Right cardiac atrium (tissue), 5 donors: ENCODE measurements at regions not wholly inside any gene's neighbourhood (a gene's known extent, or its start where the extent isn't known, plus 50 kb on each side); places are given as distances from the start of the nearest gene placed in this dataset.
A peak's percentile ranks its signal among the peaks of the same experiment; 100 is the strongest.

Source experiments
- ATAC-seq, 2 donors: fragments of 200-7000 bp; cut with Tn5 transposase; one replicate each; pipeline versions ENCODE4 v1.8.0 to v1.9.1; 2020; ENCODE audit warnings: moderate library complexity in 2 of 2, mild to moderate bottlenecking in 1 of 2
- DNase-seq, 3 donors: peaks; one replicate each; pipeline ENCODE4 v3.0.0-alpha.2; 2020
- H3K27ac ChIP-seq: one replicate; pipeline ENCODE4 v1.5.1; 2013; ENCODE audit warnings: mild to moderate bottlenecking, low read length, control low read depth, moderate library complexity
- H3K27me3 ChIP-seq: one replicate; pipeline ENCODE4 v1.6.1; 2013; ENCODE audit not compliant: control insufficient read depth, insufficient read depth
- H3K4me1 ChIP-seq: one replicate; pipeline ENCODE4 v1.6.1; 2013; ENCODE audit warnings: low read length; ENCODE audit not compliant: control insufficient read depth, insufficient read depth
- H3K4me3 ChIP-seq: one replicate; pipeline ENCODE4 v1.5.1; 2013; ENCODE audit warnings: low read length, control low read depth
- H3K9me3 ChIP-seq: one replicate; pipeline ENCODE4 v1.6.1; 2013; ENCODE audit warnings: low read length; ENCODE audit not compliant: control insufficient read depth
- WGBS: extraction: QIAGEN DNeasy Blood & Tissue Kit; methylation state at CpG from one replicate; pipeline ENCODE4 v1.1.7; 2013; 5-methylcytosine and 5-hydroxymethylcytosine counted together
- intact Hi-C, 4 donors: fragments of 100-400 bp; cut with DNase I; formaldehyde crosslinking; loops; one replicate each; pipeline versions ENCODE4 v1.11.0 to v1.14.0; 2022 to 2023
- donor health status: healthy with polysubstance abuse.
- donor health status: DM: no; HTN: yes; CAD: no.
- donor health status: DM: no; HTN: no; CAD: no.
- donor health status: DM: no; HTN: yes; CAD: no; lungs with severe emphysema.
- donor health status: DM: yes; HTN: yes; CAD: no.

GRCh38 chr2:235200216-235200615, 248.4 kb downstream of the SH3BP4 start:
- DNase-seq (no peak), ATAC-seq (no peak)
- no peaks in the 10 kb centered on the region for H3K4me1 ChIP-seq
- intact Hi-C loops: no loop called here
- WGBS: 63% methylated on average over 2 of the region's 2 CpGs
- no peaks in the 10 kb centered on the region for H3K9me3 ChIP-seq
- H3K27ac ChIP-seq: no peak overlapping the region
- no peaks in the 10 kb centered on the region for H3K27me3 ChIP-seq
- no peak overlapping the region for H3K4me3 ChIP-seq

GRCh38 chr2:235201756-235202155, 249.9 kb downstream of the SH3BP4 start:
- intact Hi-C loops: no loop called here
- H3K27me3 ChIP-seq: no peaks in the 10 kb centered on the region
- ATAC-seq (no peak), DNase-seq (no peak)
- WGBS: 74% methylated on average over 12 of the region's 12 CpGs
- H3K4me3 ChIP-seq: no peak overlapping the region
- no peaks in the 10 kb centered on the region for H3K9me3 ChIP-seq
- no peak overlapping the region for H3K27ac ChIP-seq
- no peaks in the 10 kb centered on the region for H3K4me1 ChIP-seq

DNA sequence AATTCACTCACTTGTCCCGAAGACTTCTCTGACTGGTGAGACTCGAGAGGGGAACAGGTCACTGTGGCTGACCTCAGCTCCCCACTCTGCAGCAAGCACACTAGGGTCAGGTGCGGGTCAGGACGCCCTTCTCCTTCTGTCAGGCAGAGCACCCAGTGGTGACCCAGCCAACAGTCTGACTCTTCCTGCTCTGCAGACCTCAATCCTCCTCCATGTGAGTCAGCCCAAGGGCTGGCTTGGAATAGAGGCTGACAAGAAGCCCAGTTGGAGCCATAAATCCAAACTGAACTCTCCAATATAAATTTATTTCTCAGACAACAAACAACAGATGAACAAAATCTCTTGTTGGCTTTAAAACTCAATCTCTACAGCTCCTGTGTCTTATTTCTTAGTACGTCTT, 253.1 kb downstream of the SH3BP4 start:
- intact Hi-C loops: no loop called here
- WGBS: 85% methylated on average over 5 of the region's 5 CpGs
- Histone ChIP-seq H3K27ac (no peak overlapping the region), H3K9me3 (no peaks in the 10 kb centered on the region), H3K4me1 (no peaks in the 10 kb centered on the region), H3K27me3 (no peaks in the 10 kb centered on the region), H3K4me3 (no peak overlapping the region)
- no peak for ATAC-seq
- DNase-seq: no peak

DNA sequence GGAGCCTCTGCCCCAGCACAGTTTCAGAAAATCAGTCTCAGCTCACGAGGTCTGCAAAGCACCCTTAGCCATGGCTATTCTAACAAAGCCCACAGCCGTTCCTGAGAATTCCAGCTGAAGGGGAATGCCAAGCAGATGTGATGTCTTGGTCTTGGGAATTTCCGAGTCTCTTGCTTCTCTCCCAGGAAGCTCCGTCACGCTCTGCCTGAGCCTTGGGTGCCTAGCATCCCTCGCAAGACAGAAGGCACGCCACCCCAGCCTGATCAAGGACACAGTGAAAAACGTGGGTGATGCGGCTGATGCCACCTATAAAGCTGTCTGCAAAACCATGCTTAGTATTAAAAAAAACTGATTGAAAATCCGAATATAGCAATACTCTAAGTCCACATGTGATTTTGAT, 254.6 kb downstream of the SH3BP4 start:
- H3K27ac ChIP-seq: no peak overlapping the region
- no peaks in the 10 kb centered on the region for H3K9me3 ChIP-seq
- H3K4me3 ChIP-seq: no peak overlapping the region
- WGBS: 78% methylated on average over 10 of the region's 10 CpGs
- intact Hi-C loops: no loop called here
- H3K27me3 ChIP-seq: no peaks in the 10 kb centered on the region
- no peak for DNase-seq
- no peaks in the 10 kb centered on the region for H3K4me1 ChIP-seq
- ATAC-seq: no peak

DNA sequence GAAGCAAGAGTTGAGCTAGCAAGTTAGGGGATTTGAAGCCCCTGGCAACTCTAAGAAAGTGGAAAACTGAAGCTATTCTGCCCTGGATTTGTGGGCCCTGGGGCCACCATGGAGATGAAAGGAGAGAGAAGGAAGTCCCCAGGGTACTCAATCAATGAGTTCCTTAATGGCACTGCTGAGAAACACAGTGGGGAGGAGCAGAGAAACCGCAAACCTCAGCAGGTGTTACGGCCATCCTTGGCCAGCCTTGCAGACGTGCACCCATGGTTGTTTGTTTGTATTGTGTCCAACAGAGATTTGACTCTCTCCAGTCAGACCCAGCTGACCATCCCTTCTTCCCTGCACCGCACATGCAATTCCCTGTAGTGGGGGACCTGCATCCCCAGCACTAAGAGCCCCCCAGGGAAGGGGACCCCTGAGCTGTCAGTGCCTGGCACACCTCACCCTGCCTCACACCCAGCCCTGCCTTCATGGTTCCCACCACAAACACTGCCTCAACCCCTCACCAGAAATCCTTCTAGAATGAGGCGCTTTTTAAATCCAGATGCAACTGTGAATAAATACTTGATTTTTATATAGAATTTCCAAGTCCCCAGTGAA, 255.3 kb downstream of the SH3BP4 start:
- H3K27ac ChIP-seq: no peak overlapping the region
- H3K9me3 ChIP-seq: no peaks in the 10 kb centered on the region
- ATAC-seq (no peak), DNase-seq (no peak)
- no peaks in the 10 kb centered on the region for H3K4me1 ChIP-seq
- H3K4me3 ChIP-seq: no peak overlapping the region
- no peaks in the 10 kb centered on the region for H3K27me3 ChIP-seq
- 60% methylated on average over 5 of the region's 5 CpGs for WGBS
- intact Hi-C loops: no loop called here

GRCh38 chr2:235211056-235211455, 259.2 kb downstream of the SH3BP4 start:
- DNase-seq (no peak), ATAC-seq (no peak)
- H3K27ac ChIP-seq: no peak overlapping the region
- intact Hi-C loops: no loop called here
- H3K9me3 ChIP-seq: no peaks in the 10 kb centered on the region
- no peak overlapping the region for H3K4me3 ChIP-seq
- 34% methylated on average over 2 of the region's 2 CpGs for WGBS
- H3K4me1 ChIP-seq: no peaks in the 10 kb centered on the region
- no peaks in the 10 kb centered on the region for H3K27me3 ChIP-seq

GRCh38 chr2:235212501-235213158, 260.8 kb downstream of the SH3BP4 start:
- ATAC-seq (no peak), DNase-seq (no peak)
- Histone ChIP-seq H3K9me3 (no peaks in the 10 kb centered on the region), H3K4me3 (no peak overlapping the region), H3K4me1 (no peaks in the 10 kb centered on the region), H3K27ac (no peak overlapping the region), H3K27me3 (no peaks in the 10 kb centered on the region)
- WGBS: 56% methylated on average over 5 of the region's 5 CpGs
- intact Hi-C loops: no loop called here

DNA sequence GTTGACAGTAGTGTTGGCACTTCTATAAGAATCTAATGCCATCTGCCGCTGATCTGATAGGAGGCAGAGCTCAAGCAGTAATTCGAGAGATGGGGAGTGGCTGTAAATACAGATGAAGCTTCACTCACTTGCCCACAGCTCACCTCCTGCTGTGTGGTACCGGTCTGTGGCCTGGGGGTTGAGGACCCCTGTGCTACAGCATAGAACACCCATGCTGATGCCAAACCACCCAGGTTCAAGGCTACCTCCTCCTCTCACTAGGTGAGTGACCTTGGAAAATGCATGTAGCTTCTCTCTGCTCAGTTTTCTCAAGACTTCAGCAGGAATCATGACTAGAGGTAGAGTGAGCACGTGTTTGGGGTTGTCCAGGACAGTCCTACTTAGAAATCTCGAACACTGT, 263.4 kb downstream of the SH3BP4 start:
- H3K4me1 ChIP-seq: no peaks in the 10 kb centered on the region
- intact Hi-C loops: no loop called here
- DNase-seq (no peak), ATAC-seq (no peak)
- H3K9me3 ChIP-seq: no peaks in the 10 kb centered on the region
- H3K4me3 ChIP-seq: no peak overlapping the region
- 80% methylated on average over 5 of the region's 5 CpGs for WGBS
- H3K27me3 ChIP-seq: no peaks in the 10 kb centered on the region
- no peak overlapping the region for H3K27ac ChIP-seq

- DNase-seq: no peak
- intact Hi-C loops: no loop called here
- WGBS: 62% methylated on average over 3 of the region's 3 CpGs
- Histone ChIP-seq H3K27me3 (no peaks in the 10 kb centered on the region), H3K4me3 (no peak overlapping the region), H3K4me1 (no peaks in the 10 kb centered on the region), H3K9me3 (no peaks in the 10 kb centered on the region), H3K27ac (no peak overlapping the region)
- ATAC-seq: no peak
Observed at GRCh38 chr2:235216901-235217300, 265.1 kb downstream of the SH3BP4 start.

- no peaks in the 10 kb centered on the region for H3K9me3 ChIP-seq
- intact Hi-C loops: no loop called here
- DNase-seq (no peak), ATAC-seq (no peak)
- H3K4me1 ChIP-seq: no peaks in the 10 kb centered on the region
- H3K27me3 ChIP-seq: no peaks in the 10 kb centered on the region
- WGBS: 87% methylated on average over 5 of the region's 5 CpGs
- no peak overlapping the region for H3K27ac ChIP-seq
- no peak overlapping the region for H3K4me3 ChIP-seq
Observed at GRCh38 chr2:235217846-235218245, 266.0 kb downstream of the SH3BP4 start.

GRCh38 chr2:235218486-235218907, 266.7 kb downstream of the SH3BP4 start:
- H3K27me3 ChIP-seq: no peaks in the 10 kb centered on the region
- peak in 2 of 3 donors; percentile 69 to 75 for DNase-seq
- WGBS: 56% methylated on average over 10 of the region's 10 CpGs
- H3K4me3 ChIP-seq: no peak overlapping the region
- no peak overlapping the region for H3K27ac ChIP-seq
- H3K9me3 ChIP-seq: no peaks in the 10 kb centered on the region
- intact Hi-C loops: no loop called here
- ATAC-seq: peak; percentile 81 to 91
- no peaks in the 10 kb centered on the region for H3K4me1 ChIP-seq

DNA sequence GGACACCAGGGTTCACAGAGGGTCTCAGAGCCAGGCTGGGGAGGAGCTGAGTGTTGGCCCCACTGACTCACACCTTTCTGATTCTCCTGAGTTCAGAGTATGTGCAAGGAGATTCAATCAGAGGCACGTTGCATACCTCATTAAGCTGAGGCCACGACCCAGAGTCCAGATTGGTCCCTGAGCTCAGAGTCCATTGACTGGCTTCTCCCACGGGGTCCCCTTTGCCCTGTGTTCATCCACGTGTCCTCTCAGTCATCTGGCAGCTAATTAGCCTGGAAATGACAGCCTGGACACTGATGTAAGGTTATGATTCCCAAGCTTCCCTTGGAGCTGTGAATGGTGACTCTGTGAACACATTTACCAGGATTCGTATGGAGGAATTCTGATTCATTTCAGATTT, 267.2 kb downstream of the SH3BP4 start:
- 65% methylated on average over 5 of the region's 5 CpGs for WGBS
- H3K4me3 ChIP-seq: no peak overlapping the region
- H3K4me1 ChIP-seq: no peaks in the 10 kb centered on the region
- ATAC-seq (peak in 1 of 2 donors; percentile 13), DNase-seq (peak in 1 of 3 donors; percentile 22)
- no peaks in the 10 kb centered on the region for H3K27me3 ChIP-seq
- H3K9me3 ChIP-seq: no peaks in the 10 kb centered on the region
- no peak overlapping the region for H3K27ac ChIP-seq
- intact Hi-C loops: no loop called here
